HG02763 (cell line): ENCODE measurements at regions not wholly inside any gene's neighbourhood (a gene's known extent, or its start where the extent isn't known, plus 50 kb on each side); places are given as distances from the start of the nearest gene placed in this dataset.

Source experiments
- ATAC-seq: cut with Tn5 transposase; IDR thresholded peaks from one replicate; pipeline ENCODE4 v1.9.1; 2021; ENCODE audit warnings: mild to moderate bottlenecking, moderate library complexity; ENCODE audit not compliant: unreplicated experiment

DNA sequence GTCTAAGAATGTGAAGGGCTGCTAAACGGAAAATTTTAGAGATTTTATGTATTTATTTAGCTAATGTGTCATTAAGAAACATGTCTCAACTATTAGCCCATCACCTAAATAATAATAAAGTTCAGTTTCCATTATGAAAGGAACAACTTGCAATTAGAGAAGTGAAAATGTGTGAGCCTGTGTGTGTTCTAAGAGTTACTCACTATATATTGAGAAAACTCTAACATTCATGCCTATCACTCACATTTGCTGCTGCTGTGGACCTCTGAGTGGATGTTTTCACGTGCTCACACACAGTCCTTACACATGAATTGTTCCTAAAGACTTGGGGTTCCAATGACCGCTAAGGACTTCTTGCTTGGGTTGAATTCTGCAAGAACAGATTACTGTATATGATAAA lies 364.0 kb downstream of the TMA16 start:
- ATAC-seq = no peak

DNA sequence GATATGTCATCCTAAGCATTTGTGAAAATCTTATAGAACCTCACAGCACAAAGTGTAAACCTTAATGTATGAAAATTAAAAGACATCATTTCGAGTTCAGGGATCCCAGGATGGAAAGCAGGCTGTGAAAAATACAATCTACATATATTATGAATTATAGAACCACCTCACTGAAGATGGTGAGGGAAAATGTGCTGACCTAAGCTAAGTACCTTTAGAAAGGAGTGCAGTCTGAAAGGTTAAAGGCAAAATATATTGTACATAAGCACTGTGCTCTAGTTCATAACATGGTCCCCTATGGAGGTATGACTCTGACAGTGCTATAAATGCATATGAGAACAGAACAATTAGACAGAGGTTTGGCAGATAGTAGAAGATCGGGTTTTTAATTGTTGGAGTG lies 368.6 kb downstream of the TMA16 start:
- no peak for ATAC-seq

GRCh38 chr4:163865010-163865409 lies 370.5 kb downstream of the TMA16 start:
- no peak for ATAC-seq

DNA sequence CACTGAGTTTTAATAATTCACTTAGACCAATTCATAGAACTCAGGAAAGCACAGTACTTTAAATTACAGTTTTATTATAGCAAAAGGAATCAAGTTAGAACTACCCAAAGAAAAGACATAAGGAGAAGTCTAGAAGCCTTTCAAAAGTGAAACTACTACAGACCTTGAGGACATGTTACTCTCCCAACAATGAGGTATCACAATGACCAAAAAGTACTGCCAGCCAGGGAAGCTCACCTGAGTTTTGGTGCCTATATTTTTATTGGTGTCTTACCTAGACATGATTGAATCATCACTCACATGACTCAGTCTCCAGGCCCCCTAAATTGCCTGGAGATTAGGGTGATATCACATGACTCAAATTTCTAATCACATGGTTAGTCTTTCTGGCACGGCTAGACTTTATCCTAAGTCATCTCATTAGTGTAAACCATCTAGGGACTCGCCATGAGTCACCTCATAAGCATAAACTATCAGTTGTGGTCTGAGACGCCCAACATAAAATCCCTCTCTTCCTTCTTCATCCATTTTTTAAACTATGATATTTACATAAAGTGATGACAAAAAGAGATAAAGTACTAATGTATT lies 372.3 kb downstream of the TMA16 start:
- peak; percentile 64 for ATAC-seq

- no peak for ATAC-seq
Measured at GRCh38 chr4:163868445-163868844, 374.0 kb downstream of the TMA16 start.

GRCh38 chr4:163871078-163871477 lies 376.6 kb downstream of the TMA16 start:
- ATAC-seq = no peak

DNA sequence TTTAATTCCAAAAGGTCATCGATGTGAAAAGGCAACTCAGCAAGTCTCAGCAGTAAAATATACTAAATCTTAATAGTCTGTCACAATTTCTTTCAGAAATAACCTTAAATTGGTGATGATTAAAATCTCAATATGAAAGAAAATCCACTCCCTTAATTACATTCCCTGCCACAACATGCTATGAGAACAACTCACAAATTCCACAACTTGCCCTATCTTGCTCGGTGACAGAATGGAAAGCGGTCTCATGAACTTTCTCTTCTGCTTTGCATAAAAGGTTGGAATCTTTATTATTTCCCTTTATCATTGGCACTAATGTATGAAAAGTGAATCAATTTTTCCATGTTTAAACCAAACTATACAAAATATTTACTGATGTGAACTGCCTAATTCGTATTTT lies 380.8 kb downstream of the TMA16 start:
- ATAC-seq = no peak

DNA sequence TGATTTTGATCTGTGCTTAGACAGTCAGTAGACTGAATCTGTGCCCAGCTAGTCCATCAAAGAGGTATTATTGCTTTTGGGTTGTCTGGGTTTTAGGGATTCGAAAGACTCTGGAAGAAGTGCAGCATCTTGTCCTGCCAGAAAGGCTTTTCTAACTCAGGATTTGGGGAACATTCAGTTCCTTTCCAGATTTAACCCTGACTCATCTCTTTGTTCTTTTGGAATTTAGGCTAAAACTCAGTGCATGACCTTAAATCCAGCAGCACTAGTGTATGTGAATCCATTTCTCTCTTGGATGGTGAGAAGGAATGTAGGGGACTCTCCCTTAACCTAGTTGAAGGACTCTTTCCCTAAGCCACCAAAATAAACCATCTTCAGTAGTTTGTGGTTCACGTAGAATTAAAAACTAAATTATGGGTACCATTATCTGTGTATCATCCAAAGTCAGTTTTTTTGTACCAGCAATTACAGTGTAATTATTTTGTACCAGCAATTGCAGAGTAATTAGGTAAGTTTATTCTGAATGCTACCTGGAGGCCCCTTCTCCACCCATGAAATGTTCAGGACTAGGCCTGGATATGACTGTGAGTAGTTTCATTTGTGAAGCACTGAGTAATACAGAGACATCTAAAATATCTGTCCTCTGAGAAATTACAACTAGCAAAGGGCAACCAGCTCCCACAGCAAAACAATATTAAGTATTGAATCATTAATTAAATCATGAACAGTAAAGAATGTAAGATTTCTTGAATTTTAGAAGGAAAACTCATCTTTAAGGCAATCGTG lies 384.0 kb downstream of the TMA16 start:
- ATAC-seq = no peak

DNA sequence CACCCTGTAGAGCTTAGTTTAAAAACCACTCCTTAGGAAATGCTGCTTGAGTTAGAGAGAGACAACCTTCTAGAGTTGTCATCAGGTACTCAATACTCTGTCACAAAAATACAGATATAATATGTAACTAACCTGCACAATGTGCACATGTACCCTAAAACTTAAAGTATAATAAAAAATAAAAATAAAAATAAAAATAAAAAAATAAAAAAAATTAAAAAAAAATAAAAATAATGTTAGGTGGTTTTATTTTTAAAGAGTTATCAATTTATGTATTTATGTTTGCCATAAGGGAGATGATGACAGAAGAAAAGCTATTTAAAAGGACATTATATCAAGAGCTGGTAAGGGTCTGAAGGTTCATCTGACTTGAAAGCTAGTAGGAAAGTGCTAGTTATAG lies 397.9 kb downstream of the TMA16 start:
- ATAC-seq = no peak

DNA sequence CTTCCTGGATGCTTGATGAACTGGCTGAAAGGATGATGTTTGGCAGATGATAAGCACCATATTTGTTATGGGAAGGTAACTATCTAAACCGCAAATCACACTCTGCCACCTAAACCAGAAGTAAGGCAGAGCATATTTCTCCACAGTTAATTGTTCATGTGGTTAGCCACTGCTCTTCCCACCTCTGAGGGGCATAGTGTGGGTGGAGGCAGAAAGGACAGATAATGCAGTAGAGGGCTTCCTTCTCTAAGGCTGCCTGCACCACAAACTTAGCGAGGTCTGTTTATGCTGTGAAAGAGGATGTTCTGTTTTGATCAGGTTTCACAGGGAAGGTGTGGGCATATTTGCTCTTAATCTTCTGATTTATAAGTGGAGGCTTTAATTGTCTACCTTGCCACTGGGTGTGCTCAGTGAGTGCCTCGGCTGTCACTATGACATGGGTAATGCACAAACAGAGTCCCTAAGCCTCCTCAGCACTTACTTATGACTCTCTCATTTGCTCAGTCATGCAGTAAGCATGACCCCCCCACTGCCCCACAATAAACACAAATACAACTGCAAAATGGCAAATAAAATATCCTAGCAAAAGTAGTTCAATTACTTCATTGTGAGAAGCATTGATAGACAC lies 401.0 kb downstream of the TMA16 start:
- ATAC-seq = no peak

DNA sequence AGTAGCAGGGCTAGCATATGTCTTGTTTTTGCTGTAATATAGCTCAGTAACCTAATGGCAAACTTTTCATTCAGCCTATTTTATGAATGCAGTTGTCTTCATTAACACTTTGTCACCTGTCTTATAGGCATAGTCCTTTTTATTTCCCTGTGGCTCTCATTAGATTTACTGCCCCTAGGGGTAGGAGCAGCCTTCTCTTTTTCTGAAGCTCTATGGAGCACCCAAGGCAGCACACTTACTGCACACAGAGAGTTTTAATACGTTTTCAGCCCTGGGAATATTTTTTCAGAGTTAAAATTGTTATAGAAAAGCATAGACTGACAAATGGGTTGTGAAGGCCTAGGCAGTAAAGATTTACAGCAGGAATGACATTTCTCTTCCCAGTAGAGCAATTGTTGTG lies 406.8 kb downstream of the TMA16 start:
- ATAC-seq = no peak

- ATAC-seq = no peak
Measured at GRCh38 chr4:163902417-163902816, 407.9 kb downstream of the TMA16 start.

DNA sequence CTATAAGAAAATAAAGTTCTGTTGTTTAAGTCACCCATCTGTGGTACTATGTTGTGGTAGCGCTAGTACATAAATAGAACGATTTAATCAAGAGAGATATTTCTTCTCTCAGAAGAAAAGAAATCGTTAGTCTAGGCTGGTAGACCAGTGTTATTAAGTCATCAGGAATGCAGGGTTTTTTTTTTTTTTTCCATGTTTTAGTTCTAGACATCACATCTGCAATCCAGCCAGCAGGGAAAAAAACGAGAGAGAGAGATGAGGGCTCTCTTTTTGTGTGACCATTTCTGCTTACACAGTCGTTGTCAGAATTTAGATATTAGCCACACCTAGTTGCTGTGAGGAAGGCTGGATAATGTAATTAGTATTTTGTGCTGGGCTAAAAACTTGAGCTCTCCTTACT lies 417.4 kb downstream of the TMA16 start:
- no peak for ATAC-seq

GRCh38 chr4:163913571-163913970 lies 419.1 kb downstream of the TMA16 start:
- ATAC-seq = no peak

DNA sequence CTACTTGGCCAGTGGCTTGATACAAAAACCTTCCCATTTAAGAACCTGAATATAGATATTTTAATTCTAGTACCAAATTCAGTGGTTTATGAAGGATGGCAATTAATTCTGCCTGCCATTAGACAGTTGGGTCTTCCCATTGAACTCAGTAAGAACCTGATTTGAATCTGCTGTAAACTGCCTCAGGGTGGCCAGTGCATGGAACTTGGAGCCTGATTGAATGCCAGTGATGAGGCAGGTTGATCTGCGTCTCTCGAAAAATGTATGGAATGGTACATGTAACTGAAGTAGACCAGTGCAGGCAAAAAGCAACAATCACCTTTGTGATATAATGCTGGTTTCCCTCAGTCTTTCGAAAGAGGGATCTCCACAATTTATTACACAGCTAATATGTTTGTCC lies 421.4 kb downstream of the TMA16 start:
- no peak for ATAC-seq

DNA sequence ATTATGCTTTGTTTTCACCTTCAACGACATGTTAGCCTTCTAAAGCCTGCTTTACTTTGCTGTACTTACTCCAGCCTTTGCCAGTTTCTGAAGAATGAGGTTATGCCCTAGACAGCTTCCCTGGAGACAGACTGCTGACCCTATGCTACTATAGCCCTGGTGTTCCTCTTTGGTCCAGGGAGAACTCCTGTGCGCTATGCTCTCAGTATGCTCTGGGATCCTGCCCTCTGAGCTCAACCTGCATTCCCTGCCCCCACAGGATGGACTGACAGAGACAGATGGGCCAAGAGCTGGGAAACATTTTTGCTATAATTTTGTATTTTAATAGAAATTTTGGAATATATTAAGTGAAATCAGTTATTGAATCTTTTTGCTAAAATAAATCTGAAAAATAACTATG lies 425.9 kb downstream of the TMA16 start:
- ATAC-seq = no peak

DNA sequence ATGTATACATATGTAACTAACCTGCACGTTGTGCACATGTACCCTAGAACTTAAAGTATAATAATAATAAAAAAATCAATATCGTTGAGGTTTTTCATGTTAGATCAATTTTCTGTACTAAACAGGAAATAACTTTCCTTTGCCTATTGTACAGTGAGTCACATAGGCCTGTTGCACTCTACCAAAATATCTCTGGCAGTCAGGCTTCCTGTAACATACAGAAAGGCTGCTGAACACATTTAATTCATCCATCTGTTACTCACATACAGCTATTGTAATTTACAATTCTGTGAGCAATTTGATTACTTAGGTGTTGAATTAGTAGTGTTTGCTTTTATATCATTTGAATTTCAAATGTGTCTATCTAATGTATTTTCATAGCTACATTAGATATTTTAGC lies 427.8 kb downstream of the TMA16 start:
- ATAC-seq = no peak

DNA sequence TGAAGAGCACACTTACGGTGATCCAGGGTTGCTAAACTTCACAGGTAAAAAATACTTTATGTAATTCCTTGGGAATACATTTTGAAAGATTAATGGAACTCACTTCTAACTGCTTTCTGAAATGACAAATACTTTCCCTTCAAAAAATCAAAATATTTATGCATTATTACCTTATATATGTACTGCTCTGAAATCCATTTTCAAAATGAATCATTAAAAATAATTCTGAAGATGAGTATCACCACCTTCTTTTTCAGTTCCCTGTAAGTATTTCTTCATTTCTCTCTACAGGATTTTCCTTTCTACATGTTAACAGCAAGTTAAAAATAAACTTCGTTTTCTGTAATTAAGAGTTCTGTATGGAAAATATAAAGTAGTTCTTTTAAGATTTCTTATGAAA lies 428.6 kb downstream of the TMA16 start:
- ATAC-seq = no peak

DNA sequence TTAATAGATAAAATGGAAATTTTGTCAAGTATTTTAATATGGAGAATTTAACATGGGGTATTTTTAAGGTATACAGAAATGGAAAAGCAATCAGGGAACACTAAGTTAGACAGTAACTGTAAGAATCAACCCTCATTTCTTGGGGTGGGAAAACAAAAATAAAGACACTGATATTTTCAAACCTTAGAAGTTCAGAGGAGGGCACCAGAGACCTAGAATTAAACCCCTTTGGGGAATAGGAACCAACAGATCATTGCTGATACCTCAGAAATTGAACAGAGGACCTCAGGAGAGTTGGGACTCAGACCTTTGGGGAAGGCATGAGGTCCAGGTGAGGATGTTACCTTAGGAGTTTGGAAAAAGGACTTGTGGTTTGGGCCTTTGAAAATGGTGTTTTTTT lies 435.6 kb downstream of the TMA16 start:
- no peak for ATAC-seq

DNA sequence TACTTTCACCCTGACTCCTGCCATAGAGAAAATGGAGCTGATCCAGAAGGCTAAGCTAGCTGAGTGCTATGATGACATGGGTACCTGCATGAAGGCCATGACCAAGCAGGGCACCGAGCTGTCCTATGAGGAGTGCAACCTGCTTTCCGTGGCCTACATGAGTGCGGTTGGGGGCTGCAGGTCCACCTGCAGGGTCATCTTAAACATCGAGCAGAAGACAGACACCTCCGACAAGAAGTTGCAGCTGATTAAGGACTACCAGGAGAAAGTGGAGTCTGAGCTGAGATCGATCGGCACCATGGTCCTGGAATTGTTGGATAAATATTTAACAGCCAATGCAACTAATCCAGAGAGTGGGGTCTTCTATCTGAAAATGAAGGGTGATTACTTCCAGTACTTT lies 438.0 kb downstream of the TMA16 start:
- ATAC-seq = no peak

DNA sequence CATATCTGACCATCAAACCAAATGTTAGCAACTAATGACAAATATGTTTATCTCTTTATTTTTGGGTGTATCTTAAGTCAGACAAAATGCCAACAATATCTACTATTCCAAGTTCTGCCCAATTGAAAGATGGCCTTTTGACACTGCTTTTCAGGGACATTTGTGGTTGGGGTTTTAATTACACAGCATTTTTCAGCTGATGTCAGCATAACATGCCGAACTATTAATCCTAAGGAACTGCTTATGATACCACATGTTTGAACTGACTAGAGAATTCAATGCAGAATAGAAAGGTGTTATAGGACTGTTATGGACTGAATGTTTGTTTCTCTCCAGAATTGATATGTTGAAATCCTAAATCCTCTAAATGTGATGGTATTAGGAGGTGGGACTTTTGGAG lies 445.1 kb downstream of the TMA16 start:
- no peak for ATAC-seq

GRCh38 chr4:163941221-163941905 lies 446.9 kb downstream of the TMA16 start:
- no peak for ATAC-seq
